ENCODE measurements at regions not wholly inside any gene's neighbourhood (a gene's known extent, or its start where the extent isn't known, plus 50 kb on each side); places are given as distances from the start of the nearest gene placed in this dataset.

GRCh38 chr21:24890021-24890420 is 717.3 kb downstream of the MRPL39 start:
- no peak overlapping the region for H3K9ac ChIP-seq (ENCODE audit: low read depth, low read length)
- 87% methylated on average over 4 of the region's 4 CpGs for WGBS
- H3K27me3 ChIP-seq (ENCODE audit: insufficient read depth, low read length), result no peaks in the 10 kb centered on the region
- no peak overlapping the region for H3K27ac ChIP-seq (ENCODE audit: low read depth, low read length)
- no peaks in the 10 kb centered on the region for H3K36me3 ChIP-seq (ENCODE audit: insufficient read depth, low read length)
- no peak overlapping the region for H3K4me3 ChIP-seq (ENCODE audit: low read length)
- H3K9me3 ChIP-seq (ENCODE audit: insufficient read depth, low read depth, low read length), result no peaks in the 10 kb centered on the region
- no peaks in the 10 kb centered on the region for H3K4me1 ChIP-seq (ENCODE audit: insufficient read depth, low read length)

GRCh38 chr21:24881506-24881905 is 725.8 kb downstream of the MRPL39 start:
- H3K9ac ChIP-seq (ENCODE audit: low read depth, low read length), result no peak overlapping the region
- H3K27me3 ChIP-seq (ENCODE audit: insufficient read depth, low read length), result no peaks in the 10 kb centered on the region
- H3K36me3 ChIP-seq (ENCODE audit: insufficient read depth, low read length), result no peaks in the 10 kb centered on the region
- H3K27ac ChIP-seq (ENCODE audit: low read depth, low read length), result no peak overlapping the region
- no peak overlapping the region for H3K4me3 ChIP-seq (ENCODE audit: low read length)
- no peaks in the 10 kb centered on the region for H3K4me1 ChIP-seq (ENCODE audit: insufficient read depth, low read length)
- 79% methylated on average over 2 of the region's 2 CpGs for WGBS
- no peaks in the 10 kb centered on the region for H3K9me3 ChIP-seq (ENCODE audit: insufficient read depth, low read depth, low read length)

DNA sequence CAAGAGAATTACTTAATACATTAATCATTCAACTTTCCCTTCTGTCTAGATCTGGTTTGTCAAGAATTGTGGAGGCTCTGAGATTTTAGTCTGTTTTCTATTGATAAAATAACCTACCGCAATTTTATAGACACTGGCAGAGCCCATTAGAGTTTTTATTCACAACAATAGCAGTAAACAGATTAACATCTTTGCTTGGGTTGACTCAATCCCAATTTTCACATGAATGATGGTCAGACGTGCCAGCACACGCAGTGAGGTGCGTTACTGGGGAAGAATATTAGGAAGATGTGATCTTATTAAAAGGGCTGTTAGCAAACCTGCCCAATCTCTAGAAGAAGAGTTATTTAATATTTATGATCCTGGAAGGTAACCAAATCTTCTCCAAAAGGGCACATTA is 736.6 kb downstream of the MRPL39 start:
- H3K9me3 ChIP-seq (ENCODE audit: insufficient read depth, low read depth, low read length), result peaks cover 5% of the 10 kb centered on the region; the same call in 1 of the 2 replicates
- H3K9ac ChIP-seq (ENCODE audit: low read depth, low read length), result no peak overlapping the region
- H3K4me3 ChIP-seq (ENCODE audit: low read length), result no peak overlapping the region
- no peaks in the 10 kb centered on the region for H3K4me1 ChIP-seq (ENCODE audit: insufficient read depth, low read length)
- no peak overlapping the region for H3K27ac ChIP-seq (ENCODE audit: low read depth, low read length)
- H3K27me3 ChIP-seq (ENCODE audit: insufficient read depth, low read length), result no peaks in the 10 kb centered on the region
- no peaks in the 10 kb centered on the region for H3K36me3 ChIP-seq (ENCODE audit: insufficient read depth, low read length)
- 90% methylated on average over 4 of the region's 4 CpGs for WGBS

DNA sequence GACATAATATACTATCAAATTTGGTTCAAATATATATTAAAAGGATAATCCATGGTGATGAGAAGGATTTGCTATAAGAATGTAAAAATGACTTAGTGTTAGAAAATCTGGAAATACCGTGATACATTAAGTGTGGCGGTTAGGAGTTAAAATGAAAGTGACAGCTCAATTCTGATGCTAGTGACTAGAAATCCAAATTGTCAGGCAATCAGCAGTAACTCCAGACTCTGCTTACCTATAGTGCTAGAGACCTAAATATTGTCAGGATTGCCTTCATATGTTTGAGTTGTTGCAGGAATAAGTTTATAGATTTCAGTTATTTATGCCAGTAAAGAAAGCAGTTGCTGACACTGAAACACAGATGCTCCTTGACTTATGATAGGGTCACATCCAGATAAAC is 737.4 kb downstream of the MRPL39 start:
- 88% methylated on average over 2 of the region's 2 CpGs for WGBS
- Histone ChIP-seq H3K27me3 (ENCODE audit: insufficient read depth, low read length) (no peaks in the 10 kb centered on the region), H3K36me3 (ENCODE audit: insufficient read depth, low read length) (no peaks in the 10 kb centered on the region), H3K27ac (ENCODE audit: low read depth, low read length) (no peak overlapping the region), H3K4me3 (ENCODE audit: low read length) (no peak overlapping the region), H3K4me1 (ENCODE audit: insufficient read depth, low read length) (no peaks in the 10 kb centered on the region), H3K9ac (ENCODE audit: low read depth, low read length) (no peak overlapping the region), H3K9me3 (ENCODE audit: insufficient read depth, low read depth, low read length) (peaks cover 5% of the 10 kb centered on the region; the same call in 1 of the 2 replicates)

DNA sequence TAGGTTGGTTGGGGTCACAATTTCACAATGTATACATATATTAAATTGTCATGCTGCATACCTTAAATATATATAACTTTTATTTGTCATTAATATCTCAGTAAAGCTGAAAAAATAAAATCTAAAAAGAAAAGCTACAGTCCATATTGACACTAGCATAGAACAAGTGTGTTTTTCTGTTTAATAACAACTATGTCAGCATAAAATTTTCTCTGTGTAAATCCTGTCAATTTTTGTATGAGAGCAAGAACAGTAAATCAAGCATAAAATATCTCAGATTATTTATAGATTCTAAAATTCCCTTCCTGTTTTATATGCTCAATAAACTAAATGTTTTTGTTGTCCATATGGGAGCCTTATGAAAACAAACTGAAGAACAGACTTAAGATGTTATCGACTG is 739.2 kb downstream of the MRPL39 start:
- no peaks in the 10 kb centered on the region for H3K36me3 ChIP-seq (ENCODE audit: insufficient read depth, low read length)
- WGBS, result no CpG with 5 or more reads among the region's 1 CpG
- H3K27me3 ChIP-seq (ENCODE audit: insufficient read depth, low read length), result no peaks in the 10 kb centered on the region
- no peaks in the 10 kb centered on the region for H3K4me1 ChIP-seq (ENCODE audit: insufficient read depth, low read length)
- H3K9me3 ChIP-seq (ENCODE audit: insufficient read depth, low read depth, low read length), result peaks cover 2% of the 10 kb centered on the region; the same call in 1 of the 2 replicates
- no peak overlapping the region for H3K9ac ChIP-seq (ENCODE audit: low read depth, low read length)
- no peak overlapping the region for H3K27ac ChIP-seq (ENCODE audit: low read depth, low read length)
- no peak overlapping the region for H3K4me3 ChIP-seq (ENCODE audit: low read length)

DNA sequence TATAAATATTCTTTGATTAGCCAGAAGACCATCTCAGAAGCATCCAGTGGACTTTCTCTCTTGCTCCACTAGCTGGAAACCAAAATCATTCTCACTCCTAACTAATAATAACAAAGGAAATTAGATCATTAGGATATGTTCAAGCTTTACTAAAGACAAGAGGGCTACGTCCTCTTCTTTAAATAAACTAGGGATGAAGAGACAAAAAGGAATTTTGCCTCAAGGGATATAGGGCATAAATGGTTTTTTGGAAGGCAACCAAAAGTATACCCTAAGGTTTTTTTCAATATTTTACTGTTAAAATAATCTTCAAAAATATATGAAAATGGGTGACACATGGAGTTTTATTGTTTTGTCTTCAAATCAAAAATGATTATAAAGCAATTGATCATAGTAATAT is 745.8 kb downstream of the MRPL39 start:
- H3K9me3 ChIP-seq (ENCODE audit: insufficient read depth, low read depth, low read length), result no peaks in the 10 kb centered on the region
- H3K27ac ChIP-seq (ENCODE audit: low read depth, low read length), result no peak overlapping the region
- H3K36me3 ChIP-seq (ENCODE audit: insufficient read depth, low read length), result no peaks in the 10 kb centered on the region
- WGBS, result 71% methylated on average over 1 of the region's 1 CpG
- no peak overlapping the region for H3K9ac ChIP-seq (ENCODE audit: low read depth, low read length)
- no peak overlapping the region for H3K4me3 ChIP-seq (ENCODE audit: low read length)
- no peaks in the 10 kb centered on the region for H3K4me1 ChIP-seq (ENCODE audit: insufficient read depth, low read length)
- H3K27me3 ChIP-seq (ENCODE audit: insufficient read depth, low read length), result no peaks in the 10 kb centered on the region

- WGBS, result 56% methylated on average over 1 of the region's 1 CpG
Observed at GRCh38 chr21:24856326-24856725, 751.0 kb downstream of the MRPL39 start.

GRCh38 chr21:24852610-24853195 is 754.6 kb downstream of the MRPL39 start:
- Histone ChIP-seq H3K4me1 (ENCODE audit: insufficient read depth, low read length) (no peaks in the 10 kb centered on the region), H3K27ac (ENCODE audit: low read depth, low read length) (no peak overlapping the region), H3K9me3 (ENCODE audit: insufficient read depth, low read depth, low read length) (no peaks in the 10 kb centered on the region), H3K9ac (ENCODE audit: low read depth, low read length) (no peak overlapping the region), H3K36me3 (ENCODE audit: insufficient read depth, low read length) (no peaks in the 10 kb centered on the region), H3K27me3 (ENCODE audit: insufficient read depth, low read length) (no peaks in the 10 kb centered on the region), H3K4me3 (ENCODE audit: low read length) (no peak overlapping the region)
- WGBS, result 70% methylated on average over 1 of the region's 1 CpG

More at GRCh38 chr21:24856326-24856725, 751.0 kb downstream of the MRPL39 start:
- Histone ChIP-seq H3K36me3 (ENCODE audit: insufficient read depth, low read length) (no peaks in the 10 kb centered on the region), H3K27ac (ENCODE audit: low read depth, low read length) (no peak overlapping the region), H3K4me3 (ENCODE audit: low read length) (no peak overlapping the region), H3K4me1 (ENCODE audit: insufficient read depth, low read length) (no peaks in the 10 kb centered on the region), H3K27me3 (ENCODE audit: insufficient read depth, low read length) (no peaks in the 10 kb centered on the region), H3K9me3 (ENCODE audit: insufficient read depth, low read depth, low read length) (no peaks in the 10 kb centered on the region), H3K9ac (ENCODE audit: low read depth, low read length) (no peak overlapping the region)

GRCh38 chr21:24850121-24850520 is 757.2 kb downstream of the MRPL39 start:
- no peaks in the 10 kb centered on the region for H3K27me3 ChIP-seq (ENCODE audit: insufficient read depth, low read length)
- H3K36me3 ChIP-seq (ENCODE audit: insufficient read depth, low read length), result no peaks in the 10 kb centered on the region
- no peak overlapping the region for H3K9ac ChIP-seq (ENCODE audit: low read depth, low read length)
- H3K27ac ChIP-seq (ENCODE audit: low read depth, low read length), result no peak overlapping the region
- no peak overlapping the region for H3K4me3 ChIP-seq (ENCODE audit: low read length)
- no peaks in the 10 kb centered on the region for H3K4me1 ChIP-seq (ENCODE audit: insufficient read depth, low read length)
- WGBS, result 100% methylated on average over 1 of the region's 1 CpG
- H3K9me3 ChIP-seq (ENCODE audit: insufficient read depth, low read depth, low read length), result no peaks in the 10 kb centered on the region

GRCh38 chr21:24844671-24845070 is 762.6 kb downstream of the MRPL39 start:
- Histone ChIP-seq H3K9me3 (ENCODE audit: insufficient read depth, low read depth, low read length) (no peaks in the 10 kb centered on the region), H3K27me3 (ENCODE audit: insufficient read depth, low read length) (no peaks in the 10 kb centered on the region), H3K4me3 (ENCODE audit: low read length) (no peak overlapping the region), H3K9ac (ENCODE audit: low read depth, low read length) (no peak overlapping the region), H3K4me1 (ENCODE audit: insufficient read depth, low read length) (no peaks in the 10 kb centered on the region), H3K27ac (ENCODE audit: low read depth, low read length) (no peak overlapping the region), H3K36me3 (ENCODE audit: insufficient read depth, low read length) (no peaks in the 10 kb centered on the region)
- WGBS, result 84% methylated on average over 5 of the region's 5 CpGs

GRCh38 chr21:24840287-24840686 is 767.0 kb downstream of the MRPL39 start:
- WGBS, result 91% methylated on average over 30 of the region's 30 CpGs
- Histone ChIP-seq H3K4me1 (ENCODE audit: insufficient read depth, low read length) (no peaks in the 10 kb centered on the region), H3K36me3 (ENCODE audit: insufficient read depth, low read length) (no peaks in the 10 kb centered on the region), H3K4me3 (ENCODE audit: low read length) (no peak overlapping the region), H3K9ac (ENCODE audit: low read depth, low read length) (no peak overlapping the region), H3K27me3 (ENCODE audit: insufficient read depth, low read length) (no peaks in the 10 kb centered on the region), H3K9me3 (ENCODE audit: insufficient read depth, low read depth, low read length) (no peaks in the 10 kb centered on the region), H3K27ac (ENCODE audit: low read depth, low read length) (no peak overlapping the region)

- Histone ChIP-seq H3K4me3 (ENCODE audit: low read length) (no peak overlapping the region), H3K9me3 (ENCODE audit: insufficient read depth, low read depth, low read length) (no peaks in the 10 kb centered on the region), H3K27ac (ENCODE audit: low read depth, low read length) (no peak overlapping the region), H3K9ac (ENCODE audit: low read depth, low read length) (no peak overlapping the region), H3K4me1 (ENCODE audit: insufficient read depth, low read length) (no peaks in the 10 kb centered on the region), H3K36me3 (ENCODE audit: insufficient read depth, low read length) (no peaks in the 10 kb centered on the region), H3K27me3 (ENCODE audit: insufficient read depth, low read length) (no peaks in the 10 kb centered on the region)
- WGBS, result 77% methylated on average over 1 of the region's 1 CpG
Observed at GRCh38 chr21:24832961-24833360, 774.3 kb downstream of the MRPL39 start.

Measured in HUES64 (cell line).